ENCODE measurements at regions not wholly inside any gene's neighbourhood (a gene's known extent, or its start where the extent isn't known, plus 50 kb on each side); places are given as distances from the start of the nearest gene placed in this dataset.

- no peak for TF ChIP-seq EP300 (IDR thresholded peaks at IDR 0.05)
Measured at GRCh38 chr18:51861046-51861445, 479.0 kb upstream of the DCC start.

GRCh38 chr18:51862051-51862715 is 477.8 kb upstream of the DCC start:
- intact Hi-C loops (cut with DNase I) = no loop called here
- DNase-seq (ENCODE audit: extremely low spot score) = no peak
- WGBS = 73% methylated on average over 4 of the region's 4 CpGs
- Histone ChIP-seq H3K27me3 (no peaks in the 10 kb centered on the region), H3K27ac (replicated peaks in 1 of 4) (no peak overlapping the region), H3K4me3 (no peak overlapping the region), H3K36me3 (no peaks in the 10 kb centered on the region), H3K9me3 (peaks cover 0 to 4% (median 0%) of the 10 kb centered on the region in 4 donors), H3K4me1 (no peaks in the 10 kb centered on the region)
- TF ChIP-seq EP300 (IDR thresholded peaks at IDR 0.05) (no peak), CTCF (IDR thresholded peaks at IDR 0.05) (no peak), POLR2AphosphoS5 (IDR thresholded peaks at IDR 0.05) (no peak), POLR2A (IDR thresholded peaks at IDR 0.05; ENCODE audit: low read depth) (no peak)

More at GRCh38 chr18:51861046-51861445, 479.0 kb upstream of the DCC start:
- H3K36me3 ChIP-seq = no peaks in the 10 kb centered on the region
- no peaks in the 10 kb centered on the region for H3K4me1 ChIP-seq
- intact Hi-C loops (cut with DNase I) = no loop called here
- peaks cover 0 to 4% (median 0%) of the 10 kb centered on the region in 4 donors for H3K9me3 ChIP-seq
- no peak overlapping the region for H3K4me3 ChIP-seq
- 63% methylated on average over 2 of the region's 2 CpGs for WGBS
- no peak overlapping the region for H3K27ac ChIP-seq (replicated peaks in 1 of 4)
- no peaks in the 10 kb centered on the region for H3K27me3 ChIP-seq
- no peak for DNase-seq (ENCODE audit: extremely low spot score)

- intact Hi-C loops (cut with DNase I) = no loop called here
Measured at GRCh38 chr18:51864219-51864965, 475.6 kb upstream of the DCC start.

GRCh38 chr18:51865538-51865937 is 474.5 kb upstream of the DCC start:
- TF ChIP-seq POLR2A (IDR thresholded peaks at IDR 0.05; ENCODE audit: low read depth) = no peak
- TF ChIP-seq POLR2AphosphoS5 (IDR thresholded peaks at IDR 0.05) = no peak
- TF ChIP-seq CTCF (IDR thresholded peaks at IDR 0.05) = no peak
- TF ChIP-seq EP300 (IDR thresholded peaks at IDR 0.05) = no peak
- Histone ChIP-seq H3K36me3 (no peaks in the 10 kb centered on the region), H3K27ac (replicated peaks in 1 of 4) (no peak overlapping the region), H3K4me3 (no peak overlapping the region), H3K9me3 (peaks cover 0 to 6% (median 0%) of the 10 kb centered on the region in 4 donors), H3K4me1 (no peaks in the 10 kb centered on the region), H3K27me3 (no peaks in the 10 kb centered on the region)
- 89% methylated on average over 1 of the region's 1 CpG for WGBS
- intact Hi-C loops (cut with DNase I) = no loop called here
- no peak for DNase-seq (ENCODE audit: extremely low spot score)

More at GRCh38 chr18:51864219-51864965, 475.6 kb upstream of the DCC start:
- TF ChIP-seq CTCF (IDR thresholded peaks at IDR 0.05) = no peak
- H3K9me3 ChIP-seq = peaks cover 0 to 4% (median 0%) of the 10 kb centered on the region in 4 donors
- DNase-seq (ENCODE audit: extremely low spot score) = no peak
- H3K36me3 ChIP-seq = no peaks in the 10 kb centered on the region
- WGBS = 97% methylated on average over 16 of the region's 36 CpGs
- no peak overlapping the region for H3K27ac ChIP-seq (replicated peaks in 1 of 4)
- no peaks in the 10 kb centered on the region for H3K27me3 ChIP-seq
- H3K4me1 ChIP-seq = no peaks in the 10 kb centered on the region
- H3K4me3 ChIP-seq = no peak overlapping the region

- Histone ChIP-seq H3K4me3 (no peak overlapping the region), H3K27ac (replicated peaks in 1 of 4) (no peak overlapping the region), H3K27me3 (no peaks in the 10 kb centered on the region), H3K9me3 (peaks cover 0 to 6% (median 0%) of the 10 kb centered on the region in 4 donors), H3K4me1 (no peaks in the 10 kb centered on the region), H3K36me3 (no peaks in the 10 kb centered on the region)
- TF ChIP-seq EP300 (IDR thresholded peaks at IDR 0.05) = no peak
- no peak for TF ChIP-seq POLR2A (IDR thresholded peaks at IDR 0.05; ENCODE audit: low read depth)
- no peak for TF ChIP-seq POLR2AphosphoS5 (IDR thresholded peaks at IDR 0.05)
- no peak for TF ChIP-seq CTCF (IDR thresholded peaks at IDR 0.05)
- DNase-seq (ENCODE audit: extremely low spot score) = no peak
- intact Hi-C loops (cut with DNase I) = no loop called here
Measured at GRCh38 chr18:51867767-51868166, 472.2 kb upstream of the DCC start.

Measured in esophagus muscularis mucosa (tissue), 4 donors.